Activated CD4-positive, alpha-beta memory T cell treated with anti-CD3 and anti-CD28 coated beads for 36 hours (primary cell): ENCODE measurements at regions not wholly inside any gene's neighbourhood (a gene's known extent, or its start where the extent isn't known, plus 50 kb on each side); places are given as distances from the start of the nearest gene placed in this dataset.

ENCODE experiments used
- CTCF ChIA-PET: fragments of 350-600 bp; sonication (Branson Sonifier 250); formaldehyde crosslinking; loops from one replicate; lab custom pipeline; 2021; ENCODE audit warnings: antibody characterized with exemption, inconsistent platforms; lab: Charles Lee
- POLR2A ChIA-PET: fragments of 350-600 bp; sonication (Branson Sonifier 250); formaldehyde crosslinking; loops from one replicate; lab custom pipeline; 2021; ENCODE audit warnings: antibody characterized with exemption; lab: Charles Lee
- DNase-seq: peaks from one replicate; pipeline ENCODE4 v3.0.0-alpha.2; 2020
- H3K27ac Mint-ChIP-seq: one replicate; pipeline ENCODE4 v1.8.0; 2021; ENCODE audit warnings: mixed read lengths
- H3K27me3 Mint-ChIP-seq: one replicate; pipeline ENCODE4 v1.8.0; 2021; ENCODE audit warnings: mixed read lengths
- H3K36me3 Mint-ChIP-seq: one replicate; pipeline ENCODE4 v1.8.0; 2021; ENCODE audit warnings: mixed read lengths
- H3K4me1 Mint-ChIP-seq: one replicate; pipeline ENCODE4 v1.8.0; 2021; ENCODE audit warnings: low read depth, mixed read lengths
- H3K4me3 Mint-ChIP-seq: one replicate; pipeline ENCODE4 v1.8.0; 2021; ENCODE audit warnings: mild to moderate bottlenecking, mixed read lengths
- H3K9me3 Mint-ChIP-seq: one replicate; pipeline ENCODE4 v1.8.0; 2021; ENCODE audit warnings: mixed read lengths
- intact Hi-C: fragments of 100-400 bp; cut with micrococcal nuclease; formaldehyde crosslinking; loops from one replicate; pipeline ENCODE4 v1.15.1; 2023

DNA sequence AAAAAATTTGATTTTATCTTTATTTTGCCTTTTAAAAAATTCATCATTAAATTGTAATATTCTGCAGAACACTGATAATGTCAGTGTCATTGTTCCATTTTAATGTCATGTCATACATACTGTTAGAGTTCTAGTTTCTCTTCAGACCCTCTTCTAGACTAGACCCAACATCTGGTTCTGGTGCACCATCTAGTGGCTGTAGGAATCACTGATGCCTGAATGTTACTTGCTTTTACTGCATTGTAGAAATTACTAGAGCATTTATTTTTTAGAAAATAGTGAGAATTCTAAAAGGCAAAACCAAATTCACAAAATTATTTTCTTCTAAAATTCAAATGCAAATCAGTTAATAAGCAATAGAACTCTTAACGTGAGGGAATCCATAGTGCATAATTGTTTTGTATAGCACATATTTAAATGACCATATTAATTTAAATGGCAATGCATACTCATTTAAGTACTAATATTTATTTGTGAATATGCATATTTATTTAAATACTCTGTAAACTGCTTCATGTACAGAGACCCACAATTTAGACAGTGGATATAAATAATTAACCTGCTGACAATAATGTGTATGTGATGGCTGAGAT, 425.7 kb downstream of the KLF12 start:
- POLR2A ChIA-PET = no interaction called here
- Mint-ChIP-seq H3K27ac (no peak overlapping the region), H3K4me1 (peaks cover 11% of the 10 kb centered on the region), H3K4me3 (no peak overlapping the region), H3K36me3 (peaks cover 22% of the 10 kb centered on the region), H3K9me3 (no peaks in the 10 kb centered on the region), H3K27me3 (no peaks in the 10 kb centered on the region)
- intact Hi-C loops = loop anchor here (1.0 to 5.0 kb wide), 2 partner anchors 867 to 901 kb away; no protein-coding TSS in a partner anchor
- CTCF ChIA-PET = no interaction called here
- peak; percentile 55 for DNase-seq

DNA sequence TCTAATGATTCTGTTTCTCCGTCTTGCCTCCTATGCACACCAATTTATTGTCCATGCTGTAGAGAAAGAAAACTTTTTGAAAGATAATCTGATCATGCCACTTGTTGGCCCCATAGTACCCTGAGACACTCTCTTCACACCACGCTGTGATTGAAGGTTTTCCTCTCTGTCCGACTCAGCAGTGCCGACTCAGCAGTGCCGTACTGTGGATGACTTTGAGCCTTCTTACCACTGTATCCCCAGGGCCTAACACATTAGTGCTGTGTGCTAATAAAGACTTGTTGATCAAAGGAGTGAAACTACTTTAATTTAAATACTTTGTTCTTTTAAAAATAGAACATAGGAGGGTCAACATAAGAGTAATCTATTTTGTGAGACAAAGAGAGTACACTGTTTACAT, 429.6 kb downstream of the KLF12 start:
- Mint-ChIP-seq H3K4me1 (peaks cover 30% of the 10 kb centered on the region), H3K36me3 (peaks cover 5% of the 10 kb centered on the region), H3K9me3 (no peaks in the 10 kb centered on the region), H3K27me3 (no peaks in the 10 kb centered on the region), H3K4me3 (no peak overlapping the region), H3K27ac (no peak overlapping the region)
- intact Hi-C loops = loop anchor here (5.0 kb wide), 1 partner anchor 977 kb away; the partner anchor contains the start of genes BORA and MZT1
- CTCF ChIA-PET = no interaction called here
- peak; percentile 22 for DNase-seq
- POLR2A ChIA-PET = no interaction called here

DNA sequence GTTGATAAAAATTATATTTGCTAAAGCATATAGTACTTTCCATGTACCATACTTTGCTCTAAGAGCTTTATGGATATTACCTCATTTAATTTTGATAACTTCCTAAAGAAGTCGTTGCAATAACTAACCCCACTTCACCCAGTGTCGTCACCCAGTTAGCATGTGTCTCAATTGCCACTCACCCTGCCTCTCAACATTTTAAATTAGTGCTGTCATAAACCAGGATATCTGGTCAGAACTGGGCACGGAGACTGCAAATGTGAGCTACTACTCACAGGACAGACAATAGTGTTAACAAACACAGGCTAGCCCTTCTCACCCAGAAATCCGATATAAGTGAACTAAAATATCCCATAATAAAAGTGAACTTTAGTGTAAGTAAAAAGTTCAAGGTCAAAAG, 430.6 kb downstream of the KLF12 start:
- Mint-ChIP-seq H3K27ac (no peak overlapping the region), H3K36me3 (peaks cover 7% of the 10 kb centered on the region), H3K4me3 (no peak overlapping the region), H3K9me3 (no peaks in the 10 kb centered on the region), H3K4me1 (peaks cover 37% of the 10 kb centered on the region), H3K27me3 (no peaks in the 10 kb centered on the region)
- ChIA-PET CTCF (no interaction called here), POLR2A (no interaction called here)
- intact Hi-C loops = loop anchor here (5.0 kb wide), 1 partner anchor 976 kb away; the partner anchor contains the start of genes BORA and MZT1
- no peak for DNase-seq

DNA sequence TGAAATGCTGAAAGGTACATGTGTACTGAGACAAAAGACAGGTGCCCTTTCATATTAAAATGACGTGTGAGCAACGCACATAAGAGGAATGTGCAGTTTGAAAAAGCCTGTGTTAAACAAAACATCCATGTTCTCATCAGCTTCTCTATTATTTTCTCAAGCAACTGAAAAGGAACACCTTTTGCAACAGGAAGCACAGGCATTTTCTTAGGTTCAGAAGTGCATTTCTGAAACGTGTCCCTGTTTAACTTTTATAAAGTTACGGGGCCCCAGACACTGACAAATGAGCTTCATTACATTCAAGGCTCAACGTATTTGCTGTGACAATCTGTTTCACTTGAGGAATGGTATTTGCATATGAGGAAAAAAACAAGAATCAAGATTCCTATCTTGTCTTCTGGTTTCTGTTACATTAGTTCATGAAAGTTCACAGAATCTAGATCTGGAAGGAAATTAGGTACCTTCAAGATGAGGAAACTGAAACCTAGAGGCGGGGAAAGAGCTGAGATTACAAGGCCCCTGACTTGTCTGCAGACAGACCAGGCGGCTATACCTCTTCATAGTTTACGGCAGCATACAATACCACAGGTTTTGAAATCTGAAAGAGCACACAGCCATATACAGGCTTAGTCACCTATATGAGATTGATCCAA, 431.7 kb downstream of the KLF12 start:
- peak overlapping the region; percentile 59 for H3K4me3 Mint-ChIP-seq
- intact Hi-C loops = loop anchor here (1.0 to 5.0 kb wide), 3 partner anchors 13 to 975 kb away; partner anchors contain the start of genes BORA and MZT1
- POLR2A ChIA-PET = interaction anchor here (1.0 to 1.2 kb wide), 2 partner anchors 13 to 281 kb away, joined by 3 to 9 read pairs; no protein-coding TSS in a partner anchor
- no peaks in the 10 kb centered on the region for H3K27me3 Mint-ChIP-seq
- peaks cover 39% of the 10 kb centered on the region for H3K4me1 Mint-ChIP-seq
- peak overlapping the region; percentile 29 for H3K27ac Mint-ChIP-seq
- CTCF ChIA-PET = interaction anchor here (0.5 to 1.4 kb wide), 3 partner anchors 644 to 862 kb away, joined by 3 to 4 read pairs (median 3); partner anchors contain the start of gene KLF5
- no peaks in the 10 kb centered on the region for H3K9me3 Mint-ChIP-seq
- DNase-seq = peak; percentile 56
- H3K36me3 Mint-ChIP-seq = peaks cover 10% of the 10 kb centered on the region

DNA sequence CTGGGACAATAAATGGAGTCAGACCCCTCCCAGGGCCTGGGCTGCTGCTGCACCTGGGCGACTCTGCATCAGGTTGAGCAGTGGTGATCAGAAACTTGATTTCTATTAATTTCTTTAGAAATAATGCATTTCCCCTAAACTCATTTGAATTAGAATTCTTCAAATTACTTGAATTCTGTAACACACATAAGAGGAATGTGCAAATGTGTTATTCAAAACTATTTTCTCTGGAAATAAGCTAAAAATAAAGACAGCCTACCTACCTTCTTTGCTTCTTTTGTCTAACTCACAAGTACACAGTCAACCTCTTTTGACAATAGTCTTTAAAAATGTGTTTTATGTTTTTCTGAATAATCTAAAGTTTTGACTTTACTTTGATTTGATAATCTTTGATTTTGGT, 433.0 kb downstream of the KLF12 start:
- intact Hi-C loops = loop anchor here (5.0 kb wide), 1 partner anchor 974 kb away; the partner anchor contains the start of genes BORA and MZT1
- no peaks in the 10 kb centered on the region for H3K9me3 Mint-ChIP-seq
- H3K4me3 Mint-ChIP-seq = no peak overlapping the region
- peaks cover 41% of the 10 kb centered on the region for H3K4me1 Mint-ChIP-seq
- CTCF ChIA-PET = no interaction called here
- DNase-seq = no peak
- POLR2A ChIA-PET = interaction anchor here (0.6 kb wide), 1 partner anchor 32 kb away, joined by 3 read pairs; no protein-coding TSS in a partner anchor
- no peak overlapping the region for H3K27ac Mint-ChIP-seq
- H3K27me3 Mint-ChIP-seq = no peaks in the 10 kb centered on the region
- peaks cover 12% of the 10 kb centered on the region for H3K36me3 Mint-ChIP-seq

DNA sequence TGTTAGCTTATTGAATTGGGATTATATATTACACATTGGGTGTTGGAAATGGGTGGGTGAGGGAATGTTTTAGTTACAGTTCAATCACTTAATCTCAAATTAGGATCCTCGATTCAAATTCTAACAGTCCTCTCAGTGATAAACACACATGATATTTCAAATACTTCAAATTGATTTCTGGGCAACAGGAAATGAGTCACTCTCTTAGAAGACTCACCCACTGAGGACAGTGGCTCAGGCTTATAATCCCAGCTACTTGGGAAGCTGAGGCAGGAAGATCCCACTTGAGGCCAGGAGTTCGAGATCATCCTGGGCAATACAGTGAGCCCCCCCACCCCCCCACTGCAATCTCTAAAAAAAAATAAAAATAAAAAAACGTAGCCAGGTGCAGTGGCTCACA, 435.3 kb downstream of the KLF12 start:
- Mint-ChIP-seq H3K9me3 (no peaks in the 10 kb centered on the region), H3K36me3 (peaks cover 24% of the 10 kb centered on the region), H3K27ac (no peak overlapping the region), H3K4me3 (no peak overlapping the region), H3K27me3 (no peaks in the 10 kb centered on the region), H3K4me1 (peaks cover 33% of the 10 kb centered on the region)
- ChIA-PET POLR2A (no interaction called here), CTCF (interaction anchor here (1.5 kb wide), 1 partner anchor 470 kb away, joined by 4 read pairs; no protein-coding TSS in a partner anchor)
- DNase-seq = no peak
- intact Hi-C loops = no loop called here

DNA sequence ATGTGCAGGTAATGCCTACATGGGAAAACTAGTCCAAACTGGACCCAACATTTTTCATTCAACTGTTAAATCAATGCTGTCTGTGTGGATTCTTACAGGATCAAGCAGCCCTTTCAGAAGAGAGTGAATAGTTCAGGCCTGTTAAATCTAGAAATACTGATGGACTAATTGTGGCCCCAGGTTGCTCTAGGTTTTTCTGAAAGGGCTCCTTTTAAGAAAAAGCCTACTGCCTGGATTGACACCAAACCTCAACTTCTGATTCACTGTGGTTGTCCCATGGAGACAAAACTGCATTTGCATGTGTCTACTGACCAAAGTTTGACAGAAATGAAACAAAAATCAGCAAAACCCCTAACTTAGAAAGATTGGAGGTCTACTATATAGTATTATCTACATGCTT, 437.0 kb downstream of the KLF12 start:
- POLR2A ChIA-PET = no interaction called here
- H3K27ac Mint-ChIP-seq = no peak overlapping the region
- peaks cover 28% of the 10 kb centered on the region for H3K36me3 Mint-ChIP-seq
- intact Hi-C loops = no loop called here
- CTCF ChIA-PET = no interaction called here
- H3K27me3 Mint-ChIP-seq = no peaks in the 10 kb centered on the region
- H3K9me3 Mint-ChIP-seq = no peaks in the 10 kb centered on the region
- H3K4me3 Mint-ChIP-seq = no peak overlapping the region
- DNase-seq = no peak
- peaks cover 19% of the 10 kb centered on the region for H3K4me1 Mint-ChIP-seq

DNA sequence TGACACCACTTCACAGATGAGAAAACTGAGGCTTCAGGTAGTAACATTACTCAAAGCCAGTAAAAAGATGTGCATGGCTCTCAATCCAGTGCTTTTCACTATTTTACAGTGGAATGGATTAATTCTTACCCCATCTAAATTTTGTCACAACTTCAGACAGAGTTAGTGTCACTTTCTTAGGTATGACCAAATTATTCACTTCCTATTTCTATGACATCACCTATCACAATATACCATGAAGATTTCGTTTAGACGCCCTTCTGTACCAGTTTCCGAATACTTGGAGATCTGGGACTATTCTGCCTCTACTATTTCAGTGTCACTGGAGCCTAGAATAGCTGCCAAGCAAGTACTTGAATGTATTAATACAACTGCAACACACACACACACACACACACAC, 437.5 kb downstream of the KLF12 start:
- POLR2A ChIA-PET = no interaction called here
- CTCF ChIA-PET = interaction anchor here (1.5 kb wide), 1 partner anchor 14 kb away, joined by 3 read pairs; no protein-coding TSS in a partner anchor
- Mint-ChIP-seq H3K9me3 (no peaks in the 10 kb centered on the region), H3K36me3 (peaks cover 28% of the 10 kb centered on the region), H3K4me3 (no peak overlapping the region), H3K4me1 (peaks cover 16% of the 10 kb centered on the region), H3K27ac (no peak overlapping the region), H3K27me3 (no peaks in the 10 kb centered on the region)
- DNase-seq = no peak
- intact Hi-C loops = no loop called here

DNA sequence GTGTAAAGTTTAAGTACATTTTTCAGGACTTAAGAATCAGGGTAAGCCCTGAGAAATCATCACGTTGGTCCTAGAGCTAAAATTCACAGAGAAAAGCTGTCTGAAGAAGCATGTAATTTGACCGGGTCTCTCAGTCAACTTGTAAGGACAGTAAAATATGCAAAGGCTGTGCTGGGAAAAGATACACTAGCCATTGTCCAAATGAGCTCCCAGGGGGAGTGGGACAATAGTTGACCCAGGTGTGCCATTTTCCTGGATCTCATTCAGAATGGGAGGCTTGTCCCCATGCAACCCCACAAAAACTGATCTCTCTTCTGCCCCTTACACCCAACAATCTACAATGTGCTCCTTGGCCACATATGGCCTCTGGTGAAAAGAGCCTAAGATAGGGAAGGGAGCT, 437.9 kb downstream of the KLF12 start:
- H3K27ac Mint-ChIP-seq = no peak overlapping the region
- no peak overlapping the region for H3K4me3 Mint-ChIP-seq
- peaks cover 28% of the 10 kb centered on the region for H3K36me3 Mint-ChIP-seq
- POLR2A ChIA-PET = no interaction called here
- intact Hi-C loops = no loop called here
- CTCF ChIA-PET = interaction anchor here (1.5 kb wide), 1 partner anchor 15 kb away, joined by 3 read pairs; no protein-coding TSS in a partner anchor
- no peaks in the 10 kb centered on the region for H3K27me3 Mint-ChIP-seq
- DNase-seq = no peak
- H3K4me1 Mint-ChIP-seq = peaks cover 14% of the 10 kb centered on the region
- H3K9me3 Mint-ChIP-seq = no peaks in the 10 kb centered on the region

DNA sequence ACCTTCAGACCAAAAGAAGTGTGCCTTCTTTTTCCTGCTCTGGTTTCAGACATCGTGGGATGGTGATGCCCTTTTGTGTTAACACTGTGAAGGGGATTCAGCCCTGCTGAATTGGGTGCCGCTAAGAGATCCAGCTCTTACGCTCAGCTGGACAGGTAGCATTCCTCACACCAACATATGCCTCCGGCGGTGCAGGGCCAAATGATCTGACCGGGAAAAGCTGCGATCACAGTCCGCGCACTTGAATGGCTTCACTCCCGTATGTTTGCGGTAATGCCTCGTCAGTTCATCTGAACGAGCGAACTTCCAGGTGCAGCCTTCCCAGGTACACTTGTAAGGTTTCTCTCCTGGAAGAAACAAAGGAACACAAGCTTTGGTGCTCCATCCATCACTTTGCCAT, 438.9 kb downstream of the KLF12 start:
- Mint-ChIP-seq H3K4me3 (no peak overlapping the region), H3K27ac (no peak overlapping the region), H3K4me1 (peaks cover 11% of the 10 kb centered on the region), H3K27me3 (no peaks in the 10 kb centered on the region), H3K9me3 (no peaks in the 10 kb centered on the region), H3K36me3 (peaks cover 31% of the 10 kb centered on the region)
- intact Hi-C loops = no loop called here
- DNase-seq = no peak
- CTCF ChIA-PET = interaction anchor here (1.5 kb wide), 1 partner anchor 16 kb away, joined by 3 read pairs; no protein-coding TSS in a partner anchor
- POLR2A ChIA-PET = no interaction called here

DNA sequence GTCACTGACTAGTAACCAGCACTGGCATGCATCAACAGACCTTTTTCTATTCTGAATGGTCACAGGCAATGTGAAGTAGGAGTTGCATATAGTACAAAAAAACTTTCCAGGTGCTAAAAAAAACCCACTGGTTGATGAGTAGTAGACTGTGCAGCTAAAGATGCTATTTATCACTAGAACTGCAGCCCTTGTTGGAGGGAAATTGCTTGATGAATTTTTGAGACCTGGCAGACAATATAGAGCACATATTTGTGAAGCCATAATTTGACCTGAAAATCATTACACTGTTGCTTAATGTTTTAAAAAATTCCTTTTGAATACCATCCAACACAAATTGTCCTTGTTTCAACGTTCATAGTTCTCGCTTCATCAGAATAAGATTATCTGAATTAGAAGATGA, 441.0 kb downstream of the KLF12 start:
- intact Hi-C loops = no loop called here
- POLR2A ChIA-PET = no interaction called here

DNA sequence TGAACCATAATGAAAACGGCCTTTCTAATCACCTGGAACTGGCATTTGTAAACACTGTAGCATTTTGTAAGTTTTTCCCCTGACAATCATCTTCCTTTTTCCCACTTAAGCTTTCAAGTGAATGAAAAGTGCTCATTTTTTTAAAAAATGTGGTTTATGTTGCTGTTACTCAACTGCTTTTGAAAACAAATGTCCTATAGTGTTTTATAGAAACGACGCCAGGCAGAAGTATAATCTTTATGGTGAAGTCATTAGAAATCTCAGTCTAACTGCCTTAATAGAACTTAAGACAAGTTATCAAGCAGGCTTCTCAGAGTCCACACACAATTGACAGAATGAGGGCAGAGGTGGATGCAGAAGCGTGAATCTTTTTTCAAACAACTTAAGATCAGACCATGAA, 442.3 kb downstream of the KLF12 start:
- ChIA-PET CTCF (no interaction called here), POLR2A (no interaction called here)
- Mint-ChIP-seq H3K4me1 (no peaks in the 10 kb centered on the region), H3K36me3 (peaks cover 31% of the 10 kb centered on the region), H3K9me3 (no peaks in the 10 kb centered on the region), H3K27me3 (no peaks in the 10 kb centered on the region), H3K4me3 (no peak overlapping the region), H3K27ac (no peak overlapping the region)
- intact Hi-C loops = no loop called here
- no peak for DNase-seq

More for the DNA sequence above, 441.0 kb downstream of the KLF12 start:
- no peak for DNase-seq
- H3K4me1 Mint-ChIP-seq = peaks cover 3% of the 10 kb centered on the region
- H3K36me3 Mint-ChIP-seq = peaks cover 36% of the 10 kb centered on the region
- no peak overlapping the region for H3K27ac Mint-ChIP-seq
- no peaks in the 10 kb centered on the region for H3K9me3 Mint-ChIP-seq
- CTCF ChIA-PET = no interaction called here
- H3K27me3 Mint-ChIP-seq = no peaks in the 10 kb centered on the region
- no peak overlapping the region for H3K4me3 Mint-ChIP-seq
